CD14-positive monocyte (primary cell): ENCODE measurements at regions not wholly inside any gene's neighbourhood (a gene's known extent, or its start where the extent isn't known, plus 50 kb on each side); places are given as distances from the start of the nearest gene placed in this dataset.

ENCODE experiments used
- DNase-seq, 3 donors: peaks; one replicate each; pipeline ENCODE4 v3.0.0-alpha.2; 2011 to 2022
- H2AFZ ChIP-seq: 2 replicates; pipeline ENCODE4 v1.6.0; 2012; ENCODE audit warnings: mild to moderate bottlenecking, low read depth, low read length, inconsistent platforms; ENCODE audit not compliant: insufficient read depth, poor library complexity, severe bottlenecking
- H3K27ac ChIP-seq, 2 donors: 1 replicate in 1 of 2; 2 replicates in 1 of 2; pipeline ENCODE4 v1.5.1; 2012 to 2013; ENCODE audit warnings: low read length in 2 of 2, control low read depth in 1 of 2, inconsistent platforms in 1 of 2, low read depth in 1 of 2, mild to moderate bottlenecking in 1 of 2
- H3K27me3 ChIP-seq, 2 donors: one replicate each; pipeline versions ENCODE4 v1.6.0 to v1.6.1; 2011 to 2013; ENCODE audit warnings: low read length in 2 of 2; ENCODE audit not compliant: control insufficient read depth in 2 of 2, insufficient read depth in 2 of 2
- H3K36me3 ChIP-seq, 2 donors: replicated peaks in 1 of 2; 1 replicate in 1 of 2; 2 replicates in 1 of 2; pipeline versions ENCODE4 v1.5.1 to v1.6.1; 2012 to 2013; ENCODE audit warnings: low read length in 2 of 2, control low read depth in 1 of 2, inconsistent platforms in 1 of 2, mild to moderate bottlenecking in 1 of 2; ENCODE audit not compliant: insufficient read depth in 2 of 2, control insufficient read depth in 1 of 2
- H3K4me1 ChIP-seq, 2 donors: 1 replicate in 1 of 2; 2 replicates in 1 of 2; pipeline versions ENCODE4 v1.5.1 to v1.6.1; 2012 to 2013; ENCODE audit warnings: low read length in 2 of 2, control low read depth in 1 of 2, inconsistent platforms in 1 of 2, mild to moderate bottlenecking in 1 of 2, moderate library complexity in 1 of 2; ENCODE audit not compliant: insufficient read depth in 2 of 2, control insufficient read depth in 1 of 2
- H3K4me2 ChIP-seq: replicated peaks from 2 replicates; pipeline ENCODE3; 2012; ENCODE audit warnings: low read length, moderate library complexity, mild to moderate bottlenecking; ENCODE audit not compliant: poor library complexity, severe bottlenecking; ENCODE audit errors: extremely low read depth
- H3K4me3 ChIP-seq, 3 experiments: fragments of 200-600 bp in 1 of 3; sonication (generic) in 1 of 3; replicated peaks in 1 of 3; 1 replicate in 2 of 3; 2 replicates in 1 of 3; pipeline ENCODE4 v1.5.1; 2011 to 2013; ENCODE audit warnings: low read length in 3 of 3, mild to moderate bottlenecking in 3 of 3, control low read depth in 2 of 3, low read depth in 2 of 3, inconsistent platforms in 1 of 3, moderate library complexity in 1 of 3
- H3K79me2 ChIP-seq: 2 replicates; pipeline ENCODE4 v1.6.0; 2012; ENCODE audit warnings: mild to moderate bottlenecking, control low read depth, inconsistent platforms, low read length, moderate library complexity; ENCODE audit not compliant: insufficient read depth
- H3K9ac ChIP-seq: 2 replicates; pipeline ENCODE4 v1.6.0; 2017; ENCODE audit warnings: low read length, mild to moderate bottlenecking; ENCODE audit not compliant: insufficient read depth, poor library complexity, severe bottlenecking
- H3K9me3 ChIP-seq, 2 donors: replicated peaks in 1 of 2; 1 replicate in 1 of 2; 2 replicates in 1 of 2; pipeline versions ENCODE4 v1.5.1 to v1.6.1; 2012 to 2013; ENCODE audit warnings: low read length in 2 of 2, control low read depth in 1 of 2; ENCODE audit not compliant: control insufficient read depth in 1 of 2, insufficient read depth in 1 of 2
- H4K20me1 ChIP-seq: 2 replicates; pipeline ENCODE4 v1.6.0; 2012; ENCODE audit warnings: mild to moderate bottlenecking, low read length, control low read depth, moderate library complexity; ENCODE audit not compliant: insufficient read depth
- H3K27ac Mint-ChIP-seq, 7 donors: one replicate each; pipeline ENCODE4 v1.8.0; 2020; ENCODE audit warnings: mild to moderate bottlenecking in 7 of 7, mixed read lengths in 7 of 7, moderate library complexity in 6 of 7, inconsistent platforms in 2 of 7
- H3K27me3 Mint-ChIP-seq, 3 donors: one replicate each; pipeline ENCODE4 v1.8.0; 2021 to 2022; ENCODE audit warnings: low read depth in 3 of 3, mild to moderate bottlenecking in 3 of 3, mixed read lengths in 3 of 3, moderate library complexity in 3 of 3, inconsistent platforms in 1 of 3
- H3K36me3 Mint-ChIP-seq, 2 donors: one replicate each; pipeline ENCODE4 v1.8.0; 2020; ENCODE audit warnings: mixed read lengths in 2 of 2, inconsistent platforms in 1 of 2, mild to moderate bottlenecking in 1 of 2
- H3K4me1 Mint-ChIP-seq: one replicate; pipeline ENCODE4 v1.8.0; 2020; ENCODE audit warnings: mild to moderate bottlenecking, mixed read lengths
- H3K4me3 Mint-ChIP-seq, 2 donors: one replicate each; pipeline ENCODE4 v1.8.0; 2020; ENCODE audit warnings: mild to moderate bottlenecking in 2 of 2, mixed read lengths in 2 of 2, moderate library complexity in 1 of 2
- H3K9me3 Mint-ChIP-seq, 7 donors: one replicate each; pipeline ENCODE4 v1.8.0; 2020 to 2022; ENCODE audit warnings: mixed read lengths in 7 of 7, mild to moderate bottlenecking in 6 of 7, moderate library complexity in 6 of 7, inconsistent platforms in 2 of 7
- CTCF ChIP-seq: fragments of 200-600 bp; IDR thresholded peaks from one replicate; pipeline ENCODE4 v1.8.0; 2022; ENCODE audit warnings: antibody characterized with exemption, mild to moderate bottlenecking
- WGBS: methylation state at CpG from one replicate; pipeline ENCODE4 v1.1.5; 2013; ENCODE audit warnings: missing lambda C conversion rate; ENCODE audit not compliant: insufficient coverage; 5-methylcytosine and 5-hydroxymethylcytosine counted together
- intact Hi-C, 2 donors: fragments of 100-400 bp; cut with micrococcal nuclease; formaldehyde crosslinking; loops; one replicate each; pipeline versions ENCODE4 v1.15.0 to v1.15.1; 2023

- Histone ChIP-seq H3K9me3 (no peaks in the 10 kb centered on the region), H3K79me2 (no peaks in the 10 kb centered on the region), H3K36me3 (no peaks in the 10 kb centered on the region), H3K27ac (no peak overlapping the region), H3K4me3 (no peak overlapping the region), H3K4me2 (no peak overlapping the region), H4K20me1 (no peaks in the 10 kb centered on the region), H3K27me3 (no peaks in the 10 kb centered on the region), H3K9ac (no peak overlapping the region), H3K4me1 (no peaks in the 10 kb centered on the region), H2AFZ (no peak overlapping the region)
- no peaks in the 10 kb centered on the region for H3K36me3 Mint-ChIP-seq
- TF ChIP-seq CTCF, result no peak
- no peak overlapping the region for H3K27ac Mint-ChIP-seq
- no CpG with 5 or more reads among the region's 2 CpGs for WGBS
- peaks cover 0 to 2% (median 2%) of the 10 kb centered on the region in 3 donors for H3K27me3 Mint-ChIP-seq
- peaks cover 0 to 6% (median 0%) of the 10 kb centered on the region in 7 donors for H3K9me3 Mint-ChIP-seq
- H3K4me3 Mint-ChIP-seq, result no peak overlapping the region
- no peak for DNase-seq
- no peaks in the 10 kb centered on the region for H3K4me1 Mint-ChIP-seq
- intact Hi-C loops, result no loop called here
Observed at GRCh38 chr11:28690746-28691145, 582.6 kb downstream of the METTL15 start.

GRCh38 chr11:28684011-28684586 lies 575.9 kb downstream of the METTL15 start:
- no peak for TF ChIP-seq CTCF
- no peak overlapping the region for H3K4me3 ChIP-seq
- H3K27ac ChIP-seq, result no peak overlapping the region
- intact Hi-C loops, result no loop called here
- no peaks in the 10 kb centered on the region for H4K20me1 ChIP-seq
- H3K36me3 Mint-ChIP-seq, result no peaks in the 10 kb centered on the region
- H3K27me3 Mint-ChIP-seq, result peaks cover 0 to under 1% (median 0%) of the 10 kb centered on the region in 3 donors
- peaks cover 0 to 6% (median 2%) of the 10 kb centered on the region in 7 donors for H3K9me3 Mint-ChIP-seq
- H3K4me3 Mint-ChIP-seq, result no peak overlapping the region
- H3K36me3 ChIP-seq, result no peaks in the 10 kb centered on the region
- 80% methylated on average over 2 of the region's 4 CpGs for WGBS
- H3K9ac ChIP-seq, result no peak overlapping the region
- H2AFZ ChIP-seq, result no peak overlapping the region
- no peak overlapping the region for H3K4me2 ChIP-seq
- H3K79me2 ChIP-seq, result no peaks in the 10 kb centered on the region
- no peaks in the 10 kb centered on the region for H3K27me3 ChIP-seq
- DNase-seq, result no peak
- H3K27ac Mint-ChIP-seq, result no peak overlapping the region
- H3K4me1 Mint-ChIP-seq, result no peaks in the 10 kb centered on the region
- no peaks in the 10 kb centered on the region for H3K4me1 ChIP-seq
- no peaks in the 10 kb centered on the region for H3K9me3 ChIP-seq
